Testis (tissue), 2 donors: ENCODE measurements at regions not wholly inside any gene's neighbourhood (a gene's known extent, or its start where the extent isn't known, plus 50 kb on each side); places are given as distances from the start of the nearest gene placed in this dataset.

ENCODE experiments used
- POLR2A ChIP-seq: fragments of 450-650 bp; IDR thresholded peaks from one replicate; pipeline ENCODE4 v1.6.1; 2017; ENCODE audit warnings: antibody characterized with exemption, mild to moderate bottlenecking, moderate library complexity
- TF ChIP-seq, protein P1 (sequence below), 3 experiments: fragments of 450-650 bp in 2 of 3; fragments of 200-600 bp in 1 of 3; sonication (generic) in 1 of 3; IDR thresholded peaks; one replicate each; pipeline ENCODE4 v1.5.1; 2016 to 2019; ENCODE audit warnings: antibody characterized with exemption in 3 of 3, mild to moderate bottlenecking in 2 of 3, moderate library complexity in 1 of 3

GRCh38 chr6:11288065-11288464 is 55.6 kb upstream of the NEDD9 start:
- TF ChIP-seq, protein P1, sequence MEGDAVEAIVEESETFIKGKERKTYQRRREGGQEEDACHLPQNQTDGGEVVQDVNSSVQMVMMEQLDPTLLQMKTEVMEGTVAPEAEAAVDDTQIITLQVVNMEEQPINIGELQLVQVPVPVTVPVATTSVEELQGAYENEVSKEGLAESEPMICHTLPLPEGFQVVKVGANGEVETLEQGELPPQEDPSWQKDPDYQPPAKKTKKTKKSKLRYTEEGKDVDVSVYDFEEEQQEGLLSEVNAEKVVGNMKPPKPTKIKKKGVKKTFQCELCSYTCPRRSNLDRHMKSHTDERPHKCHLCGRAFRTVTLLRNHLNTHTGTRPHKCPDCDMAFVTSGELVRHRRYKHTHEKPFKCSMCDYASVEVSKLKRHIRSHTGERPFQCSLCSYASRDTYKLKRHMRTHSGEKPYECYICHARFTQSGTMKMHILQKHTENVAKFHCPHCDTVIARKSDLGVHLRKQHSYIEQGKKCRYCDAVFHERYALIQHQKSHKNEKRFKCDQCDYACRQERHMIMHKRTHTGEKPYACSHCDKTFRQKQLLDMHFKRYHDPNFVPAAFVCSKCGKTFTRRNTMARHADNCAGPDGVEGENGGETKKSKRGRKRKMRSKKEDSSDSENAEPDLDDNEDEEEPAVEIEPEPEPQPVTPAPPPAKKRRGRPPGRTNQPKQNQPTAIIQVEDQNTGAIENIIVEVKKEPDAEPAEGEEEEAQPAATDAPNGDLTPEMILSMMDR (IDR thresholded peaks at IDR 0.05): no peak
- TF ChIP-seq POLR2A: no peak
